H1 (cell line): ENCODE measurements at regions not wholly inside any gene's neighbourhood (a gene's known extent, or its start where the extent isn't known, plus 50 kb on each side); places are given as distances from the start of the nearest gene placed in this dataset.

ENCODE experiments used
- ATF2 ChIP-seq: IDR thresholded peaks from 2 replicates; pipeline ENCODE4 v1.6.1; 2012; ENCODE audit warnings: low read length, inconsistent platforms
- EZH2 ChIP-seq: fragments of 200-600 bp; sonication (generic); IDR thresholded peaks from 2 replicates; pipeline ENCODE4 v1.7.1; 2012; ENCODE audit warnings: low read depth, mild to moderate bottlenecking, moderate library complexity, low read length, inconsistent platforms; ENCODE audit not compliant: severe bottlenecking
- HDAC2 ChIP-seq, 2 experiments: fragments of 300-600 bp in 1 of 2; sonication (generic) in 1 of 2; IDR thresholded peaks; 2 replicates each; pipeline ENCODE4 v1.6.1; 2011 to 2012; ENCODE audit warnings: low read depth in 2 of 2, low read length in 2 of 2, mild to moderate bottlenecking in 2 of 2, moderate library complexity in 2 of 2, borderline replicate concordance in 1 of 2, inconsistent platforms in 1 of 2
- SP1 ChIP-seq: IDR thresholded peaks from 2 replicates; pipeline ENCODE4 v1.6.1; 2011; ENCODE audit warnings: low read depth, low read length
- TAF1 ChIP-seq: IDR thresholded peaks from 2 replicates; pipeline ENCODE4 v1.6.1; 2011; ENCODE audit warnings: mild to moderate bottlenecking, low read depth, low read length
- YY1 ChIP-seq: IDR thresholded peaks from 2 replicates; pipeline ENCODE4 v1.6.1; 2011; ENCODE audit warnings: low read depth, mild to moderate bottlenecking, low read length
- TF ChIP-seq, protein P1 (sequence below), 3 experiments: IDR thresholded peaks; 1 replicate in 2 of 3; 2 replicates in 1 of 3; pipeline versions ENCODE4 v1.5.1 to v1.6.1; 2011; ENCODE audit warnings: low read length in 3 of 3, mild to moderate bottlenecking in 3 of 3, inconsistent platforms in 2 of 3, low read depth in 1 of 3, moderate library complexity in 1 of 3; ENCODE audit not compliant: insufficient read depth in 1 of 3; ENCODE audit errors: control extremely low read depth in 1 of 3

DNA sequence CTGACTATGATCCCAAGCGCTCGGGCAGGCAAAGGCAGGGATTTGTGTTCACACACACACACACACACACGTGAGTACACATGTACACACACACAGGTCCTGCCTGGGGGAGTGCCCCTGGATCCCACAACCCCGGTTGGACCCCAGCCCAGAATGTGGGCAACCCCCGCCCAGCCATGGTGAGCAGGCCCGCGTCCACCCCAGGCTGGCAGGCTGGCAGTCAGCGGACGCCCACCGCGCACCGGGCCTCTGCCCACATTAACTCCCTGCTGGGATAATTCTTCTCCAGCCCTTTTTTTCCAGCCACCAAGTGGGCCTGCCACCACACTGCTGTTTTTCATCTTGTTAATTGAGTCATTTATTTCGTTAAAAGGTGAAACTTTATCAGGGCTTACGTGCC is 256.2 kb downstream of the BCL11B start:
- TF ChIP-seq, protein P1, sequence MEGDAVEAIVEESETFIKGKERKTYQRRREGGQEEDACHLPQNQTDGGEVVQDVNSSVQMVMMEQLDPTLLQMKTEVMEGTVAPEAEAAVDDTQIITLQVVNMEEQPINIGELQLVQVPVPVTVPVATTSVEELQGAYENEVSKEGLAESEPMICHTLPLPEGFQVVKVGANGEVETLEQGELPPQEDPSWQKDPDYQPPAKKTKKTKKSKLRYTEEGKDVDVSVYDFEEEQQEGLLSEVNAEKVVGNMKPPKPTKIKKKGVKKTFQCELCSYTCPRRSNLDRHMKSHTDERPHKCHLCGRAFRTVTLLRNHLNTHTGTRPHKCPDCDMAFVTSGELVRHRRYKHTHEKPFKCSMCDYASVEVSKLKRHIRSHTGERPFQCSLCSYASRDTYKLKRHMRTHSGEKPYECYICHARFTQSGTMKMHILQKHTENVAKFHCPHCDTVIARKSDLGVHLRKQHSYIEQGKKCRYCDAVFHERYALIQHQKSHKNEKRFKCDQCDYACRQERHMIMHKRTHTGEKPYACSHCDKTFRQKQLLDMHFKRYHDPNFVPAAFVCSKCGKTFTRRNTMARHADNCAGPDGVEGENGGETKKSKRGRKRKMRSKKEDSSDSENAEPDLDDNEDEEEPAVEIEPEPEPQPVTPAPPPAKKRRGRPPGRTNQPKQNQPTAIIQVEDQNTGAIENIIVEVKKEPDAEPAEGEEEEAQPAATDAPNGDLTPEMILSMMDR (IDR thresholded peaks at IDR 0.05; ENCODE audit: control extremely low read depth in 1 of 3, insufficient read depth in 1 of 3, low read depth in 1 of 3, low read length in 3 of 3): no peak
- TF ChIP-seq HDAC2 (IDR thresholded peaks at IDR 0.05; ENCODE audit: borderline replicate concordance in 1 of 2, low read depth in 2 of 2, low read length in 2 of 2) (no peak), TAF1 (no peak), YY1 (no peak), ATF2 (no peak), SP1 (no peak), EZH2 (no peak)
